PC-3 (cell line): ENCODE measurements at regions not wholly inside any gene's neighbourhood (a gene's known extent, or its start where the extent isn't known, plus 50 kb on each side); places are given as distances from the start of the nearest gene placed in this dataset.

ENCODE experiments used
- CTCF ChIP-seq: fragments of 300-600 bp; sonication (generic); conservative IDR thresholded peaks from 2 replicates; pipeline ENCODE4 v1.5.1; 2017; ENCODE audit warnings: antibody characterized with exemption, low read depth, mild to moderate bottlenecking, low read length
- EZH2 ChIP-seq: fragments of 300-600 bp; sonication (generic); IDR thresholded peaks from one replicate; pipeline ENCODE4 v1.6.1; 2017; ENCODE audit warnings: antibody characterized with exemption, mild to moderate bottlenecking, low read length; ENCODE audit not compliant: unreplicated experiment

DNA sequence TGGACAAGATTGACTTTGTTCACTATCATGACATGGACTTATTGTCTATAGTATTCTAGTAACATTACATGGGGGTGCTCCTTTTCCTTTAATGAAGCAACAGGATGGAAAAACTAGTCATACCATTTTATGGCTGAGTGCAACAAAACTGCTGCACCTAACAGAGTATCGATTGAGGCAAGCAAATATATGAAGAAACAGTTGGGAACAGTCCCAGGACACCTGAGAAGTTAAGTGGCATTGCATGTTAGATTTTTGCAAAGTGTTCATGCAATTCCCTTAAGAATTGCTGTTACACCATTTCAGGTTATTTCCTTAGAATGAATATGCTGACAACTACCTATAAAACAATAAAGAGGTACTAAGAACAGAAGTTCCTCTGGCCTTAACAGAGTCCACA lies 541.5 kb upstream of the ANO3 start:
- TF ChIP-seq EZH2 (no peak), CTCF (no peak)
